Breast epithelium (tissue), 3 donors: ENCODE measurements at regions not wholly inside any gene's neighbourhood (a gene's known extent, or its start where the extent isn't known, plus 50 kb on each side); places are given as distances from the start of the nearest gene placed in this dataset.

Experiments used
- CTCF ChIP-seq, 3 donors: fragments of 450-650 bp; IDR thresholded peaks; one replicate each; pipeline ENCODE4 v1.5.1; 2016 to 2017; ENCODE audit warnings: antibody characterized with exemption in 3 of 3, mild to moderate bottlenecking in 3 of 3, moderate library complexity in 3 of 3
- POLR2A ChIP-seq: fragments of 450-650 bp; IDR thresholded peaks from one replicate; pipeline ENCODE4 v1.6.1; 2016; ENCODE audit warnings: antibody characterized with exemption, mild to moderate bottlenecking, moderate library complexity
- POLR2AphosphoS5 ChIP-seq, 3 donors: sonication (generic); formaldehyde crosslinking; IDR thresholded peaks; one replicate each; pipeline ENCODE4 v1.6.1; 2017; ENCODE audit warnings: antibody characterized with exemption in 3 of 3

- TF ChIP-seq CTCF (IDR thresholded peaks at IDR 0.05) (no peak), POLR2AphosphoS5 (IDR thresholded peaks at IDR 0.05) (no peak), POLR2A (no peak)
Measured at GRCh38 chr7:84714765-84715164, 472.1 kb downstream of the SEMA3D start.
